ENCODE measurements at regions not wholly inside any gene's neighbourhood (a gene's known extent, or its start where the extent isn't known, plus 50 kb on each side); places are given as distances from the start of the nearest gene placed in this dataset.

DNA sequence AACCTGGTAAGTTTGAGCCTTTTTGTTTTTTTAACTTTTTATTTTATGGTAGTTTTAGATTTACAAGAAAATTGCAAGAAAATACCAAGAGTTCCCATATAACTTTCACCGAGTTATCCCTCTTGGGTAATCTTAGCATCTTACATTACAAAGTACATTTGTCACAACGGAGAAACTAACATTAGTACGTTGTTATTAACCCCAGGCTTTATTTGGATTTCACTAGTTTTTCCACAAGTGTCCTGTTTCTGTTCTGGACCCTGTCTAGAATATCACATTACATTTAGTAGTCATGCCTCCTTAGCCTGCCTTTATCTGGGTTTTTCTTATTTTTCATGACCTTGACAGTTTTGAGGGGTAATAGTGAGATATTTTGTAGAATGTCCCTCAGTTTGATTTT lies 53.5 kb upstream of the KPNA4 start:
- no peak for TF ChIP-seq JUN (IDR thresholded peaks at IDR 0.05)
- no peak for TF ChIP-seq POLR2A (IDR thresholded peaks at IDR 0.05; ENCODE audit: low read length)
- TF ChIP-seq, protein P1, sequence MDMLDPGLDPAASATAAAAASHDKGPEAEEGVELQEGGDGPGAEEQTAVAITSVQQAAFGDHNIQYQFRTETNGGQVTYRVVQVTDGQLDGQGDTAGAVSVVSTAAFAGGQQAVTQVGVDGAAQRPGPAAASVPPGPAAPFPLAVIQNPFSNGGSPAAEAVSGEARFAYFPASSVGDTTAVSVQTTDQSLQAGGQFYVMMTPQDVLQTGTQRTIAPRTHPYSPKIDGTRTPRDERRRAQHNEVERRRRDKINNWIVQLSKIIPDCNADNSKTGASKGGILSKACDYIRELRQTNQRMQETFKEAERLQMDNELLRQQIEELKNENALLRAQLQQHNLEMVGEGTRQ (IDR thresholded peaks at IDR 0.05) = no peak
- TF ChIP-seq, protein P2, sequence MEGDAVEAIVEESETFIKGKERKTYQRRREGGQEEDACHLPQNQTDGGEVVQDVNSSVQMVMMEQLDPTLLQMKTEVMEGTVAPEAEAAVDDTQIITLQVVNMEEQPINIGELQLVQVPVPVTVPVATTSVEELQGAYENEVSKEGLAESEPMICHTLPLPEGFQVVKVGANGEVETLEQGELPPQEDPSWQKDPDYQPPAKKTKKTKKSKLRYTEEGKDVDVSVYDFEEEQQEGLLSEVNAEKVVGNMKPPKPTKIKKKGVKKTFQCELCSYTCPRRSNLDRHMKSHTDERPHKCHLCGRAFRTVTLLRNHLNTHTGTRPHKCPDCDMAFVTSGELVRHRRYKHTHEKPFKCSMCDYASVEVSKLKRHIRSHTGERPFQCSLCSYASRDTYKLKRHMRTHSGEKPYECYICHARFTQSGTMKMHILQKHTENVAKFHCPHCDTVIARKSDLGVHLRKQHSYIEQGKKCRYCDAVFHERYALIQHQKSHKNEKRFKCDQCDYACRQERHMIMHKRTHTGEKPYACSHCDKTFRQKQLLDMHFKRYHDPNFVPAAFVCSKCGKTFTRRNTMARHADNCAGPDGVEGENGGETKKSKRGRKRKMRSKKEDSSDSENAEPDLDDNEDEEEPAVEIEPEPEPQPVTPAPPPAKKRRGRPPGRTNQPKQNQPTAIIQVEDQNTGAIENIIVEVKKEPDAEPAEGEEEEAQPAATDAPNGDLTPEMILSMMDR (IDR thresholded peaks at IDR 0.05) = no peak
- no peak for TF ChIP-seq HEYL (CRISPR knock-in tag; IDR thresholded peaks at IDR 0.05)
- TF ChIP-seq MYC (IDR thresholded peaks at IDR 0.05; ENCODE audit: borderline replicate concordance, low read length) = no peak
- TF ChIP-seq MAFK (IDR thresholded peaks at IDR 0.05; ENCODE audit: partially characterized antibody) = no peak
